ENCODE measurements at regions not wholly inside any gene's neighbourhood (a gene's known extent, or its start where the extent isn't known, plus 50 kb on each side); places are given as distances from the start of the nearest gene placed in this dataset.

DNA sequence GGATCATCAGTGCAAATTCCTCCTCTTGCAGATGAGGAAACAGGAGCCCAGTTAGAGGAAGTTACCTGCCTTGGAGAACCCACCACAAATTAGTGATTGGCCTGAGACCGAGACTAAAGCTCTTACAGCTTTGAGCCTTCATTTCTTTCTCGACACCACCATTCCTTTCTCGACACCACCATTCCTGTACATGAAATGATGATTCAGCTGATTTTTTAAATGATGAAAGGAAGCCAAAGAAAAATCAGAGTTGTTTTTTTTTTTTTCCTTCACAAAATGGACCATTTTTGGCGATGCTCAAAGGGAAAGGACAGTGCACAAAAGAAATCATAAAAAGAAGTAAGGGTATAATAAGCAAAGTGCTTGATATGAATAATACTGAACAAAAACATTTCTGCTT is 1080.2 kb upstream of the AUTS2 start:
- no peak for TF ChIP-seq JUND (IDR thresholded peaks at IDR 0.05; ENCODE audit: low read depth)
- in situ Hi-C loops (cut with HindIII; ENCODE audit: low pct_unique_long_range_greater_than_20kb, low sequenced_read_pairs) = no loop called here
- no peak for DNase-seq (ENCODE audit: low read depth in 1 of 2, low spot score in 1 of 2)

DNA sequence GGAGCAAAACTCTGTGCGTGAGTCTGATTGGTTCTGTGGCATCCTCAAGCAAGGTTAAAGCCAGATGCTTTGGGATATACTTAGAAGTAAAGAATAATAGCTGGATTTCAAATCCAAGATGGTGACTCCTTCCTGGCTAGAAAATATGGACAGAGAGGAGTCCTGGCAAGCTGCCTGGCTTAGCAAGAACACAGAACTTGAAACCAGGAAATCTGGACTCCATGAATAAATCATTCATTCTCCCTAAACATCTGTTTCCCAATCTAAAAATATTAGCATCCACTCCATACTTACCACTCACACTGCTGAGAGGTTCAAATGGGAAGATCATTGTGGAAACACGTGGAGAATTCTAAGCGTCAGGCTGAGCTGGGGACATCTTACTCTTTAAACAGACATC is 1074.1 kb upstream of the AUTS2 start:
- in situ Hi-C loops (cut with HindIII; ENCODE audit: low pct_unique_long_range_greater_than_20kb, low sequenced_read_pairs) = no loop called here
- TF ChIP-seq JUND (IDR thresholded peaks at IDR 0.05; ENCODE audit: low read depth) = no peak
- DNase-seq (ENCODE audit: low read depth in 1 of 2, low spot score in 1 of 2) = no peak

DNA sequence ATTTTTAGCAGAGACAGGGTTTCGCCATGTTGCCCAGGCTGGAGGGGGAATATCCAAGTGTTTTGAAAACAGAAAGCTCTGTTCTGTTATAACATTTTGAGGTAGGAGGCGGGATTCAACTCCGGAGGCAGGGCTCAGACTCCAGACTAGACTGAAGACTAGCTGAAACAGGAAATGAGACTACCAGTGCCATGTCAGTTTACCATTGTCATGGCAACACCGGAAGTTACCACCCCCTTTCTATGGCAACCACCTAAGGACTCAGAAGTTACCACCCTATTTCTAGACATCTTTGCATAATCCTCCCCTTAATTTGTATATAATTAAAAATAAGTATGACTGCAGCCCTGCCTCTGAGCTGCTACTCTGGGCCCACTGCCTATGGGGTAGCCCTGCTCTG is 1069.1 kb upstream of the AUTS2 start:
- TF ChIP-seq JUND (IDR thresholded peaks at IDR 0.05; ENCODE audit: low read depth) = no peak
- no peak for DNase-seq (ENCODE audit: low read depth in 1 of 2, low spot score in 1 of 2)
- in situ Hi-C loops (cut with HindIII; ENCODE audit: low pct_unique_long_range_greater_than_20kb, low sequenced_read_pairs) = no loop called here

DNA sequence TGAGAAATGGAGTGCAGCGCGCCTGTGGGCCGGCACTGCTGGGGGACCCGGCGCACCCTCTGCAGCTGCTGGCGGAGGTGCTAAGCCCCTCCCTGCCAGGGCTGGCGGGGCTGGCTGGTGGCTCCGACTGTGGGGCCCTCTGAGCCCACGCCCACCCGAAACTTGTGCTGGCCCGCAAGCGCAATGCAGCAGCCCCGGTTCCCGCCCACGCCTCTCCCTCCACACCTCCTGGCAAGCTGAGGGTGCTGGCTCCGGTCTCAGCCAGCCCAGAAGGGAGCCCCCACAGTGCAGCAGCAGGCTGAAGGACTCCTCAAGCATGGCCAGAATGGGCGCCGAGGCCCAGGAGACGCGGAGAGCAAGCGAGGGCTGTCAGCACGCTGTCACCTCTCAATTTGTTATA is 1063.0 kb upstream of the AUTS2 start:
- TF ChIP-seq JUND (IDR thresholded peaks at IDR 0.05; ENCODE audit: low read depth) = no peak
- no peak for DNase-seq (ENCODE audit: low read depth in 1 of 2, low spot score in 1 of 2)
- in situ Hi-C loops (cut with HindIII; ENCODE audit: low pct_unique_long_range_greater_than_20kb, low sequenced_read_pairs) = no loop called here

DNA sequence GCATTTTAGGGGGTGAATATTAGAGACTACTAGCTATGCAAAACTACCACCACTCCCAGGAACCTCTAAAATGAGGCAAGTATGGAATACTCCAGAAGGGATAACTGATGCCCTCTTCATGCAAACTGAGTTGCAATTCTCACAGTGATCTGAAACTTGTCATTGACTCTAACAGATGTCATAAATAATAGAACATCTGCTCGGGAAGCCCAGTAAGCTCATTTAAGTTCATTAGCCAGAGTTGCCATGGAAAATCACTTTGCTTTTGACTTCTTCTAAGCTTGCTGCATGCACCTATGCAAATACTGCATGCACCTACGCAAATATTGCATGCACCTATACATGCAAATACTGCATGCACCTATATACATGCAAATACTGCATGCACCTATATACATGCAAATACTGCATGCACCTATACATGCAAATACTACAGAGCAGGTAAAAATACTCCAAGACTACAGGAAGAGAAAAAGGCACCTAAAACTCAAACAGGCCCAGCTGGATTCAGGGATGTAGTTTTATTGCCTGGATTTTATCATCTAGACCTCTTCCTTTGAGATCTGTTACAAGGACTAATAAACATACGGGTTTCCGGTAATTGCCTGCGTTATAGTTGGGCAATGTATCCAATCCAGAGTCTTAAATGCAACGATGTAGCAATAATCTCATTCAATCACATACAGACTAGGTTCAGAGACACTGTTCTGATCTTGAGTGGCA is 1061.1 kb upstream of the AUTS2 start:
- TF ChIP-seq JUND (IDR thresholded peaks at IDR 0.05; ENCODE audit: low read depth) = no peak
- no peak for DNase-seq (ENCODE audit: low read depth in 1 of 2, low spot score in 1 of 2)
- in situ Hi-C loops (cut with HindIII; ENCODE audit: low pct_unique_long_range_greater_than_20kb, low sequenced_read_pairs) = no loop called here

DNA sequence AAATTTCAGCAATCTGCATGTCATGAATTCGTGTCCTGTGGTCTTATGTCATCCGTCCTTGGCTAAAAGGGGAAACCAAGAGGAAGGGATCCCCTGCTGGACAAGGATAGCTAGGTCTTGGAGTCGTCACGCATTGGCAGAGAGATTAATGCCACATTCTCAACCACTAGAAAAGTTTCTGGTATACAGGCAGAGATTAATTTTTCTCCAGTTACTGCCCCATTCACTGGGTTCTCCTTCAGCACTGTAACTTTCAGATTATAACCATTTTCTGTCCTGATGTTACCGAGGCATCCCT is 1060.6 kb upstream of the AUTS2 start:
- in situ Hi-C loops (cut with HindIII; ENCODE audit: low pct_unique_long_range_greater_than_20kb, low sequenced_read_pairs) = no loop called here
- no peak for DNase-seq (ENCODE audit: low read depth in 1 of 2, low spot score in 1 of 2)
- no peak for TF ChIP-seq JUND (IDR thresholded peaks at IDR 0.05; ENCODE audit: low read depth)

DNA sequence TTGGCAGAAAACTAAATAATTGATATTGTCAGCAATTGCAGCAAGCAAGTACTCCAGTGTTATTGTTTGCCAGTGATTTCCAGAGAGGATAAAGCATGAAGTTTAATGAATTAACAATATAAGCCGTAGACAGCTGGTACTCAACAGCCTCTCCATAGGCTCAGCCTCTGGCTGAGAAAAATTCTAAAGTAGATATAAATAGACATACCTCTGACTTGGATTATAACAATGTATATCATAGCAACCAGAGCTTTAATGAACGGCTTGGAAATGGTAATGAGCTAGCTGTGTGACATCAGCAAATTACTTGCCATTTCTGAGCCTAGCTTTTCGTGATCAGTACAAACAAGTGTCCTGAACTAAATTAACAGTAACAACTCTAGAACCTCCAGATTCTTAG is 1055.4 kb upstream of the AUTS2 start:
- no peak for TF ChIP-seq JUND (IDR thresholded peaks at IDR 0.05; ENCODE audit: low read depth)
- in situ Hi-C loops (cut with HindIII; ENCODE audit: low pct_unique_long_range_greater_than_20kb, low sequenced_read_pairs) = no loop called here
- no peak for DNase-seq (ENCODE audit: low read depth in 1 of 2, low spot score in 1 of 2)

DNA sequence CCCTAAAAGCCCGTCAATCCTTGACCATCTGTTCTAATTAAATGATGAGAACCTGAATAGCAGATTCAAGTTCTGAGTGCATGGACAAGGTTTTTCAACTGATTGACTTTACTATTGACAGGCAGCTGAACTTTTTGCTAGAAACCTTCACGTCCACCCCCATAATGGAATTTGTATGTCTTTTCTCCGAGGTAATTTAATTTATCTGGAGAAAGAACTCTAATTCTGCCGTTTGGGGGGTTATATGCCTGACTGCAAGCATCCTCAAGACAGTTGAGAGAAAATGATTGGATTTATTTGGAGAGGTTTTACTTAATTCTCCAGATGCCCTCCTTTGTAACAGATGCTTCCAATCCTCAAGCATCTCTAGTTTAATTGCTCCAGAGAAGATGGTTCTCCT is 1053.4 kb upstream of the AUTS2 start:
- no peak for TF ChIP-seq JUND (IDR thresholded peaks at IDR 0.05; ENCODE audit: low read depth)
- in situ Hi-C loops (cut with HindIII; ENCODE audit: low pct_unique_long_range_greater_than_20kb, low sequenced_read_pairs) = no loop called here
- no peak for DNase-seq (ENCODE audit: low read depth in 1 of 2, low spot score in 1 of 2)

DNA sequence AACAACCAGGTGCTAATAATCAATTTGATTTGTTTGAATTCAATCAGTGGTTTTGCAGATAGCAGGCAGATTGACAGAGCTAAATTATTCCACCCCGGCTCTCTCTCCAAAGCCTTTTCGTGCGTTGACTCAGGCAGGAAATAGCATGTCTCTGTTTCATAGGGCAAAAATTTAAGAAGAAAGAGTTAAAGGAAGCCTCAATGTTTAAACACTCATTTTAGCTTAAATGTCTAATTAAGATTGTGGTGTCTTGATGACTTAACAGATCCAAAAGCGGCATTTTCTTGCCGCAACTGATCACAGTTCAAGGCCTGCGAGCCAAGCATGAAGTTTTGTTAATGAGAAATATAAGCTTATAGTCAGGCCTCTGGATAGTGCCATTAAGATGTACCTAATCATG is 1051.1 kb upstream of the AUTS2 start:
- TF ChIP-seq JUND (IDR thresholded peaks at IDR 0.05; ENCODE audit: low read depth) = no peak
- in situ Hi-C loops (cut with HindIII; ENCODE audit: low pct_unique_long_range_greater_than_20kb, low sequenced_read_pairs) = no loop called here
- no peak for DNase-seq (ENCODE audit: low read depth in 1 of 2, low spot score in 1 of 2)

DNA sequence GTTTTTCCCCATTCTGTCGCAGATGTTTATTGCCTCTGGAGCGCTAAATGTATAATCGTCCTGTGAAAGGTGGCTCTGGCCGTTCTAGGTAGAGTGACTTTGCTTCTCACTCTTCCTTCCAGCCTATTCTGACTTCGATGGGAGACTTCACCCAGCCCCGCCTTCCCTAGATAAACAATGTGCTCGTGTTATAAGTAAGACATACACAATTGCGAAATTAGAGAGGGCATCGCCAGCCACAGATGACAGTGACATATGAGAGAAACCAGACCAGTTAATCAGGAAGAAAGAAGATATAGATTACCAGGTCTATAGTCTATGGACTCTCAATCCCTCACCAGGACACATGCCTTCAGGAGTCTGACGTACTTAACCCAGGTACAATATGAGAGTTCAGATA is 1050.5 kb upstream of the AUTS2 start:
- no peak for TF ChIP-seq JUND (IDR thresholded peaks at IDR 0.05; ENCODE audit: low read depth)
- in situ Hi-C loops (cut with HindIII; ENCODE audit: low pct_unique_long_range_greater_than_20kb, low sequenced_read_pairs) = no loop called here
- no peak for DNase-seq (ENCODE audit: low read depth in 1 of 2, low spot score in 1 of 2)

DNA sequence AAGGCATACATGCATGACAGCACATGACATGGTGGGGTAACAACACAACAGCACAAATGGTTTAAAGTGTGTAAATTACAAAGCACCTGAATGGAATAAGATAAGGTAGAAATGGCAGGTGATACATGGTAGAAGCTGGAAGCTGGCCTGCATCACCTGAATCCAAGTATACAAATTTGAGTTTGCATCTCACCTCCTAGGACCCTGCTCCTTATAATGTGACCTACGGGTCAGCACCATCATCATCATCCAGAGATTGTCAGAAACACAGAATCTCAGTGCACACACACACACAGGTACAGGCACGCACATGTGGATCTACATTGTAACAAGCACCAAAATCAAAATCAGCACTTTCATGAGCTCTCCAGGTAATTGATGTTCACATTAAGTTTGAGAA is 1048.2 kb upstream of the AUTS2 start:
- in situ Hi-C loops (cut with HindIII; ENCODE audit: low pct_unique_long_range_greater_than_20kb, low sequenced_read_pairs) = no loop called here
- no peak for TF ChIP-seq JUND (IDR thresholded peaks at IDR 0.05; ENCODE audit: low read depth)
- DNase-seq (ENCODE audit: low read depth in 1 of 2, low spot score in 1 of 2) = no peak

DNA sequence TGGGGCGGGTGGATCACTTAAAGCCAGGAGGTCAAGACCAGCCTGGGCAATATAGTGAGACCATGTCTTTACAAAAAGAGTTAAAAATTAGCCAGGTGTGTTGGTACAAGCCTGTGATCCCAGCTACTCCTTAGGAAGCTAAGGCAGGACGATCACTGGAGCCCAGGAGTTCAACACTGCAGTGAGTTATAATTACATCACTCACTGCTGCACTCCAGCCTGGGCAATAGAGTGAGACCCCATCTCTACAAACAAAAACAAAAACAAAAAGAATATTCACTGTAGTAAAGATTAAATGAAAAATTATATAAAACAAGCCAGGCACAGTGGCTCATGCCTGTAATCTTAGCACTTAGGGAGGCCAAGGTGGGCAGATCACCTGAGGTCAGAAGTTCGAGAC is 1047.6 kb upstream of the AUTS2 start:
- no peak for DNase-seq (ENCODE audit: low read depth in 1 of 2, low spot score in 1 of 2)
- in situ Hi-C loops (cut with HindIII; ENCODE audit: low pct_unique_long_range_greater_than_20kb, low sequenced_read_pairs) = no loop called here
- no peak for TF ChIP-seq JUND (IDR thresholded peaks at IDR 0.05; ENCODE audit: low read depth)

DNA sequence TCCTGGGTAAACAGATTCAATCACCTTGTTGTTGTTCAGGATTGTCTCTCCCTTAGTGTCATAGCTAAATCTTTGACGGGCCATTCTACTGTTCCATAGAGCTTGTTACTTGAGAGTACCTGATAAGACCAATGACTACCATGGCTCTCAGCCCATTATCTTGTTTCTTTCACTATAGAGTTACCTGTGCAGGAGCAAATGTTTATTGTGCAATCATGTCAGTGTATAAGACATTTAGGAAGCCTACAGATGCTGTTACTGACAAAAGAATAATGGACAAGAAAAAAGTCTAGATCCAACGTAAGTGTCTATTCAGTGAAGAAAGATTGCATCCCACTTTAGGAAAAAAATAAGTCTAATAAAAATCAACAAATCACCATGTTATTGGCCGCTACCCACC is 1041.7 kb upstream of the AUTS2 start:
- in situ Hi-C loops (cut with HindIII; ENCODE audit: low pct_unique_long_range_greater_than_20kb, low sequenced_read_pairs) = no loop called here
- DNase-seq (ENCODE audit: low read depth in 1 of 2, low spot score in 1 of 2) = no peak
- no peak for TF ChIP-seq JUND (IDR thresholded peaks at IDR 0.05; ENCODE audit: low read depth)

DNA sequence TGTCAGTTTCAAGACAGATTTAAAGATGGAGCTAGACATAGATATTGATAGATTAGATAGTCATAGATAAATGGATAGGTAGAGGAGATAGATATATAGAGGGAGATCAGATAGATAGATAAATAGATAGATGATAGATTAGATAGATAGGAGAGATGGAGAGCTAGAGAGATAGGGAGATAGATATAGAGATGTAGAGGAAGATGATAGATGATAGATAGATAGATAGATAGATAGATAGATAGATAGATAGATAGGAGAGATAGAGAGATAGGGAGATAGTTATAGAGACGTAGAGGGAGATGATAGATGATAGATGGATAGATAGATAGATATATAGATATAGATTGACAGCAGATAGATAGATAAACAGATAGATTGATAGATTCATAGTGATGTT is 1038.8 kb upstream of the AUTS2 start:
- no peak for TF ChIP-seq JUND (IDR thresholded peaks at IDR 0.05; ENCODE audit: low read depth)
- in situ Hi-C loops (cut with HindIII; ENCODE audit: low pct_unique_long_range_greater_than_20kb, low sequenced_read_pairs) = no loop called here
- no peak for DNase-seq (ENCODE audit: low read depth in 1 of 2, low spot score in 1 of 2)
